ENCODE measurements at regions not wholly inside any gene's neighbourhood (a gene's known extent, or its start where the extent isn't known, plus 50 kb on each side); places are given as distances from the start of the nearest gene placed in this dataset.

- Histone ChIP-seq H3K79me2 (ENCODE audit: insufficient read depth, low read length) (no peaks in the 10 kb centered on the region), H3K36me3 (ENCODE audit: insufficient read depth, low read length) (no peaks in the 10 kb centered on the region), H4K20me1 (ENCODE audit: insufficient read depth, low read length) (no peaks in the 10 kb centered on the region), H3K27ac (ENCODE audit: low read depth, low read length) (no peak overlapping the region), H3K9me3 (ENCODE audit: low read depth, low read length) (no peaks in the 10 kb centered on the region), H2AFZ (ENCODE audit: low read length) (no peak overlapping the region), H3K4me3 (ENCODE audit: insufficient read depth, low read length) (no peak overlapping the region), H3K27me3 (ENCODE audit: insufficient read depth, low read length) (no peaks in the 10 kb centered on the region), H3K4me1 (ENCODE audit: insufficient read depth, low read length) (no peaks in the 10 kb centered on the region), H3K4me2 (ENCODE audit: insufficient read depth, low read length) (no peak overlapping the region)
- DNase-seq (ENCODE audit: insufficient read length, low spot score, missing footprints), result no peak
- TF ChIP-seq CTCF (IDR thresholded peaks at IDR 0.05; ENCODE audit: extremely low read depth, low read depth, low read length), result no peak
Observed at GRCh38 chr4:148812101-148812500, 369.9 kb upstream of the NR3C2 start.

- Histone ChIP-seq H3K79me2 (ENCODE audit: insufficient read depth, low read length) (no peaks in the 10 kb centered on the region), H3K27me3 (ENCODE audit: insufficient read depth, low read length) (no peaks in the 10 kb centered on the region), H3K9me3 (ENCODE audit: low read depth, low read length) (no peaks in the 10 kb centered on the region), H3K4me1 (ENCODE audit: insufficient read depth, low read length) (no peaks in the 10 kb centered on the region), H4K20me1 (ENCODE audit: insufficient read depth, low read length) (no peaks in the 10 kb centered on the region), H3K4me2 (ENCODE audit: insufficient read depth, low read length) (no peak overlapping the region), H3K27ac (ENCODE audit: low read depth, low read length) (no peak overlapping the region), H3K36me3 (ENCODE audit: insufficient read depth, low read length) (no peaks in the 10 kb centered on the region), H3K4me3 (ENCODE audit: insufficient read depth, low read length) (no peak overlapping the region), H2AFZ (ENCODE audit: low read length) (no peak overlapping the region)
- no peak for DNase-seq (ENCODE audit: insufficient read length, low spot score, missing footprints)
- no peak for TF ChIP-seq CTCF (IDR thresholded peaks at IDR 0.05; ENCODE audit: extremely low read depth, low read depth, low read length)
Observed at GRCh38 chr4:148810461-148810860, 368.2 kb upstream of the NR3C2 start.

GRCh38 chr4:148808416-148808815, 366.2 kb upstream of the NR3C2 start:
- Histone ChIP-seq H3K4me2 (ENCODE audit: insufficient read depth, low read length) (no peak overlapping the region), H3K79me2 (ENCODE audit: insufficient read depth, low read length) (no peaks in the 10 kb centered on the region), H3K27me3 (ENCODE audit: insufficient read depth, low read length) (no peaks in the 10 kb centered on the region), H3K4me1 (ENCODE audit: insufficient read depth, low read length) (no peaks in the 10 kb centered on the region), H2AFZ (ENCODE audit: low read length) (no peak overlapping the region), H3K27ac (ENCODE audit: low read depth, low read length) (no peak overlapping the region), H4K20me1 (ENCODE audit: insufficient read depth, low read length) (no peaks in the 10 kb centered on the region), H3K9me3 (ENCODE audit: low read depth, low read length) (no peaks in the 10 kb centered on the region), H3K36me3 (ENCODE audit: insufficient read depth, low read length) (no peaks in the 10 kb centered on the region), H3K4me3 (ENCODE audit: insufficient read depth, low read length) (no peak overlapping the region)
- DNase-seq (ENCODE audit: insufficient read length, low spot score, missing footprints), result no peak
- TF ChIP-seq CTCF (IDR thresholded peaks at IDR 0.05; ENCODE audit: extremely low read depth, low read depth, low read length), result no peak

- Histone ChIP-seq H3K4me3 (ENCODE audit: insufficient read depth, low read length) (no peak overlapping the region), H3K27ac (ENCODE audit: low read depth, low read length) (no peak overlapping the region), H3K4me1 (ENCODE audit: insufficient read depth, low read length) (no peaks in the 10 kb centered on the region), H2AFZ (ENCODE audit: low read length) (no peak overlapping the region), H3K4me2 (ENCODE audit: insufficient read depth, low read length) (no peak overlapping the region), H3K36me3 (ENCODE audit: insufficient read depth, low read length) (no peaks in the 10 kb centered on the region), H3K9me3 (ENCODE audit: low read depth, low read length) (no peaks in the 10 kb centered on the region), H3K79me2 (ENCODE audit: insufficient read depth, low read length) (no peaks in the 10 kb centered on the region), H4K20me1 (ENCODE audit: insufficient read depth, low read length) (no peaks in the 10 kb centered on the region), H3K27me3 (ENCODE audit: insufficient read depth, low read length) (no peaks in the 10 kb centered on the region)
- DNase-seq (ENCODE audit: insufficient read length, low spot score, missing footprints), result no peak
- TF ChIP-seq CTCF (IDR thresholded peaks at IDR 0.05; ENCODE audit: extremely low read depth, low read depth, low read length), result no peak
Observed at GRCh38 chr4:148800940-148801339, 358.7 kb upstream of the NR3C2 start.
